Karpas-422 (cell line): ENCODE measurements at regions not wholly inside any gene's neighbourhood (a gene's known extent, or its start where the extent isn't known, plus 50 kb on each side); places are given as distances from the start of the nearest gene placed in this dataset.
"Not testable (repeated sequence)": the region's sequence is repeated elsewhere in the genome, so short reads cannot be mapped to it uniquely, and the experiment has no call there.

Experiments used
- DNase-seq: peaks from one replicate; pipeline ENCODE4 v3.0.0-alpha.2; 2015
- H2AFZ ChIP-seq: fragments of 200-600 bp; sonication (generic); 2 replicates; pipeline ENCODE4 v1.6.1; 2014; ENCODE audit warnings: antibody characterized with exemption, low read length, mixed read lengths
- H3K27ac ChIP-seq: fragments of 200-600 bp; sonication (generic); 2 replicates; pipeline ENCODE4 v1.5.1; 2014; ENCODE audit warnings: mild to moderate bottlenecking, low read length, moderate library complexity
- H3K27me3 ChIP-seq: fragments of 200-600 bp; sonication (generic); 2 replicates; pipeline ENCODE4 v1.6.1; 2014; ENCODE audit warnings: low read length, mixed read lengths
- H3K36me3 ChIP-seq: fragments of 200-600 bp; sonication (generic); 2 replicates; pipeline ENCODE4 v1.6.1; 2014; ENCODE audit warnings: low read length, mixed read lengths; ENCODE audit not compliant: insufficient read depth
- H3K4me1 ChIP-seq: fragments of 200-600 bp; sonication (generic); 2 replicates; pipeline ENCODE4 v1.6.1; 2014; ENCODE audit warnings: mild to moderate bottlenecking, low read length, mixed read lengths
- H3K4me2 ChIP-seq: fragments of 200-600 bp; sonication (generic); 2 replicates; pipeline ENCODE4 v1.6.1; 2014; ENCODE audit warnings: low read length, low read depth, mild to moderate bottlenecking; ENCODE audit not compliant: poor library complexity, severe bottlenecking
- H3K4me3 ChIP-seq: fragments of 200-600 bp; sonication (generic); 2 replicates; pipeline ENCODE4 v1.5.1; 2014; ENCODE audit warnings: mild to moderate bottlenecking, antibody characterized with exemption, low read length, mixed read lengths
- H3K79me2 ChIP-seq: fragments of 200-600 bp; sonication (generic); 2 replicates; pipeline ENCODE4 v1.6.1; 2014; ENCODE audit warnings: mild to moderate bottlenecking, low read length, mixed read lengths
- H3K9ac ChIP-seq: fragments of 200-600 bp; sonication (generic); 2 replicates; pipeline ENCODE4 v1.6.0; 2014; ENCODE audit warnings: low read length
- H3K9me2 ChIP-seq: fragments of 200-600 bp; sonication (generic), shearing (Covaris generic); replicated peaks from 2 replicates; pipeline ENCODE4 v1.6.0; 2014; ENCODE audit warnings: mild to moderate bottlenecking, low read length, moderate library complexity; ENCODE audit not compliant: insufficient read depth
- H3K9me3 ChIP-seq: fragments of 300-700, 200-600 bp; sonication (generic); 2 replicates; pipeline ENCODE4 v1.6.1; 2014; ENCODE audit warnings: low read length, mixed read lengths
- H4K20me1 ChIP-seq: fragments of 200-600 bp; sonication (generic); 2 replicates; pipeline ENCODE4 v1.6.1; 2014; ENCODE audit warnings: mild to moderate bottlenecking, antibody characterized with exemption, low read length, low read depth; ENCODE audit not compliant: insufficient read depth

DNA sequence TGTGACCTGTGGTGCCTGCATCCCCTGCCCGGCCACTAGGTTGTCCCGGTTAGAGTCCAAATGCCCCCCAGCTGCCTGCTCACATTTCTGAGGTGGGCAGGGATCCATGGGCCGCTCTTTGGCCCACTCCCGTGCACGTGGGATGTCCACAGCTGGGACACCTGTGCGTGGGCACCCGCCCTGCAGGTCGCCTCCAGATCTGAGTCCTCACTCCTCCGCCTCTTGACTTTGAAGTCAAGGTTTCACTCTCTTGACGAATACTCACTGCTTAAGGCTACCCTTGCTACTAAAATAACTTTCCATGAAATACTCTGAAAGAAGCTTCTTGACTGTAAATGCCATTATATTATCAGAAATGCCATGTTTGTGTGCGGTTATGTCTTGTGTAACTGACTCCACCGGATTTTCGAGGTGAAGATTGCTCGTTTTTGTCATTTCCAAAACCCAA, 358.2 kb downstream of the BCL2L11 start:
- not testable (repeated sequence) for H3K4me2 ChIP-seq, H3K27me3 ChIP-seq, H3K9ac ChIP-seq, H3K36me3 ChIP-seq, H3K79me2 ChIP-seq, H4K20me1 ChIP-seq, DNase-seq, H3K9me3 ChIP-seq, H2AFZ ChIP-seq, H3K9me2 ChIP-seq, H3K4me3 ChIP-seq
- Histone ChIP-seq H3K27ac (peak overlapping the region; percentile 56), H3K4me1 (peaks cover 25% of the 10 kb centered on the region)

DNA sequence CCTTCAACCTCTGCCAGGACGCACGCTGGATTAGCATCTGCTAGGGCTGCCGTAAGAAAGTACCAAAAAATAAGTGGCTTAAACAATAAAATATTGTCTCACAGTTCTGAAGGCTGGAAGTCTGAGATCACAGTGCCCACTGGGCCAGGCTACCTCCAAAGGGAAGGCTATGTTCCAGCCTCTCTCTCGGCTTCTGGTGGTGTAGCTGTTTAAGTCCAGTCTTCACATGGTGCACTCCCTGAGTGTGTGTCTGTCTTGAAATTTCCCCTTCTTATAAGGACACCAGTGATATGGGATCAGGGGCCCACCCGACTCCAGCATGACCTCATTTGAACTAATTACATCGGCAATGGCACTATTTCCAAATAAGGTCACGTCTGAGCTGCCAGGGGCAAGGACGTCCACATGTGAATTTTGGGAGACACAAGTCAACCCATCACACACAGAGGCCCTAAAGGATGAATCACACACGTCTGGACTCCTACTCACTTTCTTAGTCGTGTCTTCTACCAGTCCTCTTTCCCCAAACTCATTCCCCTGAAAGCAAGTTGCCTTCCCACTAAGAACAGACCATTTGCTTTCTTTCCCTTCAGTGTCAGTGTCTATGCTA, 359.4 kb downstream of the BCL2L11 start:
- not testable (repeated sequence) for H4K20me1 ChIP-seq, H3K27me3 ChIP-seq, H3K9me2 ChIP-seq, DNase-seq, H3K4me2 ChIP-seq, H3K9me3 ChIP-seq, H3K9ac ChIP-seq, H3K4me3 ChIP-seq, H3K36me3 ChIP-seq, H2AFZ ChIP-seq, H3K79me2 ChIP-seq
- Histone ChIP-seq H3K27ac (peak overlapping the region; percentile 62; the same call in 1 of the 2 replicates), H3K4me1 (peaks cover 22% of the 10 kb centered on the region)

DNA sequence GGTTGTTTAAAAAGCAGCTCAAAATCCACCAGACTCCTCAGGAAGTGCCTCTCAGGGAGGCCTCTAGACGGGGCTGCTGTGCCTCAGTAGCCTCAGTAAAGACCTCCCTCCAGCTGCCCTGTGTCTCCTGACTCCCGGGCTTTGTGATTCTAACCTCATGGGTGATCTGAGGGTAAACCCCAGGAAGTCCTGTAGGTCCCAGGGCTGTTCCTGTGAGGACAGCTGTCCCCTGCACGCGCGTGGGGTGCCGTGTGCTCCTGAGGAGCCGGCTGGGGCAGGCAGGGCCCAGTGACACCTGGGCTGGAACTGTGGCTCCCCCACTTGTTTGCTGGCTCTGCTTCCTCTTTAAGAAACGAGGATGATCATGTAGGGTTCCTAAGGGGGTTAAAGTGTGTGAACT, 359.9 kb downstream of the BCL2L11 start:
- not testable (repeated sequence) for H3K9me3 ChIP-seq, H3K4me2 ChIP-seq, H4K20me1 ChIP-seq, H3K79me2 ChIP-seq, H3K9me2 ChIP-seq, H3K27me3 ChIP-seq, H3K9ac ChIP-seq, DNase-seq, H3K36me3 ChIP-seq, H3K4me3 ChIP-seq, H2AFZ ChIP-seq
- H3K27ac ChIP-seq = peak overlapping the region; percentile 62; the same call in 1 of the 2 replicates
- H3K4me1 ChIP-seq = peaks cover 22% of the 10 kb centered on the region

DNA sequence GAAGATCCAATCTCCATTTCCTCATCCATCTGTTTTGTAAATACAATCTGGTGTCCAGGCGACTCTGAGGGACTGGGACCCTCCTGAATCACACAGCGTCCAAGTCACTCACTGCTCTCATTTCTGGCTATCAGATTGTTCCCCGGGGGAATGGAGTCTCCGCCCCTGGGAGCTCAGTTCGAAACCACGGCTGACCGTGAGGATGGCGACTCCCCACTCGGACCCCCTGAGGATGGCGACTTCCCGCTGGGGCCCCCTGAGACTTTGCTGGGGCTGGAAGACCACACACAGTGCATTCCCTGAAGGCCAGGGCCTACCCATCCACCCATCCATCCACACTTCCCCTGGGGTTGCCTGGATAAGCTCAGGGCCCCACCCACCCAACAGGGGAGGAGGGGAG, 360.5 kb downstream of the BCL2L11 start:
- DNase-seq, H3K36me3 ChIP-seq, H3K27me3 ChIP-seq, H3K4me2 ChIP-seq, H3K9me3 ChIP-seq, H3K9me2 ChIP-seq, H3K4me3 ChIP-seq, H2AFZ ChIP-seq, H3K9ac ChIP-seq, H3K79me2 ChIP-seq, H4K20me1 ChIP-seq, H3K27ac ChIP-seq: not testable (repeated sequence)
- peaks cover 22% of the 10 kb centered on the region for H3K4me1 ChIP-seq

DNA sequence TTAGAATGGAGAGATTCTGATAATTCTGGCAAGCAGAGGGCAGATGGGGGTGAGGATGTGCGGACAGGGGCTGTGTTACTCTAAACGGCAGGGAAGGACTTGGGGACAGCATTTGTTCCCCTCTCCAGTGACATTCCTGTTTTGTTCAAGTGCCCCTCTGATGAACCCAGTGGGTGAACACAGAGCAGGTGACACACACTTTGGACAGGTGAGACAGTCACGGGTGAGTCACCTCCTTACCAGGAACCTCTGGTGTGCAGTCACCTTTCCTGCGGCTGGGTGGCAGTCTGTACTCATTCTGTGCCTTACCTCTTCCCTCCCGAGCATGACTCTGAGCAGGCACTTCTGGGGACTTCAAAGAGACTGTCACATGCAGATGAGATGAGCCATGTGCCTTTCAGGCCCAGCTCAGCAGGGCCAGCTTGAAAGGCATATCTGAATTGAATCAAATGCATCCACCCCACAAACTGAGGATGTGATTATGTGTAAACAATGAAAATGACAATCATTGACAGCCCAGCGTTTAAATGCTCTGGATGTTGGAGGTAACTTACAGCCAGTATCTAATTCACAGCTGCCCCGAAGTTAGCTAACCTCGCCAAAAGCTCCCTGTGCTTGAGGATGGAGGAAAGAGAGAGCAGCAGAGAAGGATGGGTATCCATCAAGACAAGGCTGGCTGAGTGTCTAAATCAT, 362.4 kb downstream of the BCL2L11 start:
- not testable (repeated sequence) for H3K4me2 ChIP-seq, H4K20me1 ChIP-seq, H3K9ac ChIP-seq, H3K9me3 ChIP-seq, DNase-seq, H3K27ac ChIP-seq, H3K36me3 ChIP-seq, H3K79me2 ChIP-seq, H2AFZ ChIP-seq, H3K9me2 ChIP-seq, H3K27me3 ChIP-seq, H3K4me3 ChIP-seq
- H3K4me1 ChIP-seq = peaks cover 22% of the 10 kb centered on the region

DNA sequence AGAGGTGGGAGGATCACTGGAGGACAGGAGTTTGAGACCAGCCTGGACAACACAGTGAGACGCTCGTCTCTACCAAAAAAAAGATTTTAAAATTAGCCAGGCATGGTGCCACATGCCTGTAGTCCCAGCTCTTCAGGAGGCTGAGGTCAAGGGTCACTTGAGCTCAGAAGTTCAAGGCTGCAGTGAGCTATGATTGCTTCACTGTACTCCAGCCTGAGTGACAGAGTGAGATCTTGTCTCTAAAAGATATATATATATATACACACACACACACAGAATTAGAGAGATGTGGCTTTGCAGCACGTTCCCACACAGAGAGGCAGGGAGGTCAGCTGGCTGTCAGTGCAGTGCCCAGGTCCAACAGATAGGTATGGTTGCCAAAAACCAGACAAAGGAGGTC, 363.4 kb downstream of the BCL2L11 start:
- not testable (repeated sequence) for H3K9me2 ChIP-seq, H4K20me1 ChIP-seq, H3K9ac ChIP-seq, H3K4me2 ChIP-seq, DNase-seq, H3K9me3 ChIP-seq, H3K27me3 ChIP-seq, H3K27ac ChIP-seq, H2AFZ ChIP-seq, H3K36me3 ChIP-seq, H3K79me2 ChIP-seq, H3K4me3 ChIP-seq
- H3K4me1 ChIP-seq = peaks cover 19% of the 10 kb centered on the region

DNA sequence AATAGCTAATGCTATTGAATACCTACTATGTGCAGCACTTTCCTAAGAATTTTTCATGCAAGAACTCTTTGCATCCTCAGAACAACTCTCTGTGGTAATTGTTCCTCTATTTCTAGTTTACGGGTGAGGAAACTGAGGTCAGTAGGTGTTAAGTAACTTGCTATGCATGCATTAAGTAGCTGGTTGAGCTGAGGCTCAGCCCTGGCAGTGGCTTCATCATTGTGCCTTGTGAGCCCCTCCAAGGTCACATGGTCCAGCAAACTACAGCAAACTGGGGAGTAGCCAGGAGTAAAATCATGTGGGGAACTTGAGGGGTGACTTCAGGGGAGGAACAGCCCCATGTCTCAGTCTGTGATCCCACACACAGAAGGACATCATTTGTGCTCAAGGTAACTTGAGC, 365.2 kb downstream of the BCL2L11 start:
- peaks cover 14% of the 10 kb centered on the region for H3K4me1 ChIP-seq
- H3K4me3 ChIP-seq, H3K9me2 ChIP-seq, H3K27me3 ChIP-seq, H4K20me1 ChIP-seq, H3K9me3 ChIP-seq, H2AFZ ChIP-seq, H3K27ac ChIP-seq, H3K4me2 ChIP-seq, H3K36me3 ChIP-seq, H3K79me2 ChIP-seq, H3K9ac ChIP-seq: not testable (repeated sequence)
- peak; percentile 22 for DNase-seq

DNA sequence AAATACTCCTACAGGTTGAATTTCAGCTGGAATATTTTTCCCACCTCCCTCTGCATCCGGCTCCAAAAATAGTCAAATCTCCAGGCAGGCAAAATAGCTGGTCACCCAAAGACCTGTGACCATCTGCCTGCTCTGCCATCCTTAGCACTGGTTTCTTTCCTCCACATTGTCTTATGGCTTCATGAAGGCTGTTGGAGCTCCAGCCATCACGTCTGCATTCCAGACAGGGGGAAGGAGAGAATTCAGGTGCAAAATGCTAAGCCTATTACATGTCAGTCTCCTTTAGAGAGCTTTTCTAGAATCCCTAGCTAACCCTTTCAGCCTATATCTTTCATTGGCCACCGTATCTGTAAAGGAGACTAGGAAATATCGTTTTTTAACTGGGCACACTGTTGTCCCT, 367.7 kb downstream of the BCL2L11 start:
- not testable (repeated sequence) for H3K9ac ChIP-seq, H3K9me3 ChIP-seq, H3K4me3 ChIP-seq, H3K4me2 ChIP-seq, H2AFZ ChIP-seq, H4K20me1 ChIP-seq, H3K79me2 ChIP-seq, H3K9me2 ChIP-seq, DNase-seq, H3K4me1 ChIP-seq, H3K27ac ChIP-seq, H3K27me3 ChIP-seq, H3K36me3 ChIP-seq
